WTC11 (cell line): ENCODE measurements at regions not wholly inside any gene's neighbourhood (a gene's known extent, or its start where the extent isn't known, plus 50 kb on each side); places are given as distances from the start of the nearest gene placed in this dataset.

Experiments
- ATAC-seq: fragments of 200-7000 bp; cut with Tn5 transposase; 2 replicates; pipeline ENCODE4 v1.10.0; 2021; ENCODE audit warnings: mild to moderate bottlenecking, moderate library complexity
- CTCF ChIA-PET: fragments of 300-600 bp; sonication (Branson Sonifier 250); formaldehyde crosslinking; loops from one replicate; lab custom pipeline; 2021; ENCODE audit warnings: antibody characterized with exemption; lab: Charles Lee
- POLR2A ChIA-PET: fragments of 350-600 bp; sonication (Branson Sonifier 250); formaldehyde crosslinking; loops from one replicate; lab custom pipeline; 2021; ENCODE audit warnings: antibody characterized with exemption; lab: Charles Lee
- DNase-seq: peaks from one replicate; pipeline ENCODE4 v3.0.0; 2021; ENCODE audit warnings: low spot score
- H3K27ac Mint-ChIP-seq: 2 replicates; pipeline ENCODE4 v1.8.0; 2021; ENCODE audit warnings: mixed read lengths
- H3K27me3 Mint-ChIP-seq: 2 replicates; pipeline ENCODE4 v1.8.0; 2021; ENCODE audit warnings: low read depth, mild to moderate bottlenecking, moderate library complexity, mixed read lengths
- H3K36me3 Mint-ChIP-seq: 2 replicates; pipeline ENCODE4 v1.8.0; 2021; ENCODE audit warnings: mixed read lengths
- H3K4me1 Mint-ChIP-seq: 2 replicates; pipeline ENCODE4 v1.8.0; 2022; ENCODE audit warnings: mixed read lengths
- H3K4me3 Mint-ChIP-seq: 2 replicates; pipeline ENCODE4 v1.8.0; 2021; ENCODE audit warnings: mild to moderate bottlenecking, moderate library complexity, mixed read lengths
- H3K9me3 Mint-ChIP-seq: 2 replicates; pipeline ENCODE4 v1.8.0; 2021; ENCODE audit warnings: mixed read lengths
- ATF2 ChIP-seq: sonication (generic); formaldehyde crosslinking; IDR thresholded peaks from 2 replicates; pipeline ENCODE4 v1.8.1; 2022; ENCODE audit warnings: low read depth, missing genetic modification reagents, borderline replicate concordance
- ATF6 ChIP-seq: sonication (generic); formaldehyde crosslinking; IDR thresholded peaks from 2 replicates; pipeline ENCODE4 v1.8.1; 2023; ENCODE audit warnings: mild to moderate bottlenecking, missing genetic modification reagents
- CREM ChIP-seq: sonication (generic); formaldehyde crosslinking; IDR thresholded peaks from 2 replicates; pipeline ENCODE4 v1.8.1; 2022; ENCODE audit warnings: mild to moderate bottlenecking, missing genetic modification reagents, moderate library complexity
- E2F1 ChIP-seq: sonication (generic); formaldehyde crosslinking; IDR thresholded peaks from 2 replicates; pipeline ENCODE4 v1.8.0; 2022; ENCODE audit warnings: mild to moderate bottlenecking, missing genetic modification reagents
- FOXJ3 ChIP-seq: sonication (generic); formaldehyde crosslinking; IDR thresholded peaks from 2 replicates; pipeline ENCODE4 v1.9.0; 2021; ENCODE audit warnings: missing genetic modification reagents, mild to moderate bottlenecking, borderline replicate concordance
- FOXK1 ChIP-seq: sonication (generic); formaldehyde crosslinking; IDR thresholded peaks from 2 replicates; pipeline ENCODE4 v1.8.0; 2022; ENCODE audit warnings: mild to moderate bottlenecking, moderate library complexity, missing genetic modification reagents
- FOXP1 ChIP-seq: sonication (generic); formaldehyde crosslinking; IDR thresholded peaks from 2 replicates; pipeline ENCODE4 v1.8.0; 2022; ENCODE audit warnings: missing genetic modification reagents, mild to moderate bottlenecking, moderate library complexity, borderline replicate concordance
- GABPB1 ChIP-seq: sonication (generic); formaldehyde crosslinking; IDR thresholded peaks from 2 replicates; pipeline ENCODE4 v1.8.1; 2023; ENCODE audit warnings: mild to moderate bottlenecking, missing genetic modification reagents
- GTF2I ChIP-seq: fragments of 250-450 bp; sonication (Bioruptor Pico); conservative IDR thresholded peaks from 2 replicates; pipeline ENCODE4 v1.4.0; 2021; ENCODE audit warnings: mild to moderate bottlenecking
- IRF2 ChIP-seq: sonication (generic); formaldehyde crosslinking; IDR thresholded peaks from 2 replicates; pipeline ENCODE4 v1.8.0; 2022; ENCODE audit warnings: low read depth, missing genetic modification reagents, borderline replicate concordance
- JUN ChIP-seq: sonication (generic); formaldehyde crosslinking; IDR thresholded peaks from 2 replicates; pipeline ENCODE4 v1.8.0; 2023; ENCODE audit warnings: mild to moderate bottlenecking, missing genetic modification reagents
- MAX ChIP-seq: sonication (generic); formaldehyde crosslinking; IDR thresholded peaks from 2 replicates; pipeline ENCODE4 v1.8.0; 2022; ENCODE audit warnings: mild to moderate bottlenecking, missing genetic modification reagents
- MXD4 ChIP-seq: fragments of 250-450 bp; sonication (Bioruptor Pico); IDR thresholded peaks from 2 replicates; pipeline ENCODE4 v1.8.0; 2021; ENCODE audit warnings: mild to moderate bottlenecking, moderate library complexity, borderline replicate concordance
- MYBL2 ChIP-seq: sonication (generic); formaldehyde crosslinking; IDR thresholded peaks from 2 replicates; pipeline ENCODE4 v1.8.1; 2023; ENCODE audit warnings: mild to moderate bottlenecking, moderate library complexity, missing genetic modification reagents
- NR1H2 ChIP-seq: sonication (generic); formaldehyde crosslinking; IDR thresholded peaks from 2 replicates; pipeline ENCODE4 v1.9.0; 2021; ENCODE audit warnings: mild to moderate bottlenecking, moderate library complexity, missing genetic modification reagents
- NR2C2 ChIP-seq: sonication (generic); formaldehyde crosslinking; IDR thresholded peaks from 2 replicates; pipeline ENCODE4 v1.8.0; 2022; ENCODE audit warnings: mild to moderate bottlenecking, missing genetic modification reagents
- OVOL2 ChIP-seq: fragments of 250-450 bp; sonication (Bioruptor Pico); IDR thresholded peaks from 2 replicates; pipeline ENCODE4 v1.9.0; 2021; ENCODE audit warnings: mild to moderate bottlenecking, borderline replicate concordance
- PREB ChIP-seq: sonication (generic); formaldehyde crosslinking; IDR thresholded peaks from 2 replicates; pipeline ENCODE4 v1.8.1; 2022; ENCODE audit warnings: mild to moderate bottlenecking, missing genetic modification reagents, moderate library complexity, borderline replicate concordance
- TEAD1 ChIP-seq: sonication (generic); formaldehyde crosslinking; IDR thresholded peaks from 2 replicates; pipeline ENCODE4 v1.8.0; 2022; ENCODE audit warnings: mild to moderate bottlenecking, missing genetic modification reagents
- USF2 ChIP-seq: sonication (generic); formaldehyde crosslinking; IDR thresholded peaks from 2 replicates; pipeline ENCODE4 v1.8.1; 2023; ENCODE audit warnings: mild to moderate bottlenecking, missing genetic modification reagents, moderate library complexity
- ZNF138 ChIP-seq: sonication (generic); formaldehyde crosslinking; conservative IDR thresholded peaks from 2 replicates; pipeline ENCODE4 v1.8.1; 2022; ENCODE audit warnings: mild to moderate bottlenecking, moderate library complexity, missing genetic modification reagents
- ZNF219 ChIP-seq: sonication (generic); formaldehyde crosslinking; IDR thresholded peaks from 2 replicates; pipeline ENCODE4 v1.8.0; 2023; ENCODE audit warnings: missing genetic modification reagents, mild to moderate bottlenecking, borderline replicate concordance
- ZNF232 ChIP-seq: sonication (generic); formaldehyde crosslinking; IDR thresholded peaks from 2 replicates; pipeline ENCODE4 v1.8.0; 2022; ENCODE audit warnings: mild to moderate bottlenecking, missing genetic modification reagents
- ZNF317 ChIP-seq: sonication (generic); formaldehyde crosslinking; IDR thresholded peaks from 2 replicates; pipeline ENCODE4 v1.8.1; 2023; ENCODE audit warnings: low read depth, mild to moderate bottlenecking, moderate library complexity, missing genetic modification reagents, borderline replicate concordance

- TF ChIP-seq FOXP1 (CRISPR knock-in tag) = no peak
- no peak for TF ChIP-seq PREB (CRISPR knock-in tag)
- TF ChIP-seq ZNF232 (CRISPR knock-in tag) = no peak
- TF ChIP-seq MAX (CRISPR knock-in tag) = no peak
- TF ChIP-seq, all 79 proteins: peak for 0
These were observed 132.6 kb downstream of the BMP4 start (continued) for GRCh38 chr14:53824061-53824460.

GRCh38 chr14:53814392-53814791 is 142.2 kb downstream of the BMP4 start:
- POLR2A ChIA-PET = no interaction called here
- no peaks in the 10 kb centered on the region; the same call in 1 of the 2 replicates for H3K27me3 Mint-ChIP-seq
- peaks cover 21% of the 10 kb centered on the region for H3K9me3 Mint-ChIP-seq
- H3K4me3 Mint-ChIP-seq = no peak overlapping the region
- no peak for DNase-seq
- H3K27ac Mint-ChIP-seq = no peak overlapping the region
- no peak for TF ChIP-seq MXD4 (CRISPR knock-in tag)
- TF ChIP-seq ZNF138 (CRISPR knock-in tag) = no peak
- no peak for TF ChIP-seq GABPB1 (CRISPR knock-in tag)
- TF ChIP-seq ZNF219 = no peak
- no peak for TF ChIP-seq ATF2 (CRISPR knock-in tag)
- TF ChIP-seq GTF2I (CRISPR knock-in tag) = no peak
- no peak for TF ChIP-seq FOXJ3
- no peak for TF ChIP-seq TEAD1 (CRISPR knock-in tag)
- TF ChIP-seq OVOL2 (CRISPR knock-in tag) = no peak
- TF ChIP-seq ZNF317 (CRISPR knock-in tag) = no peak
- no peak for TF ChIP-seq NR2C2 (CRISPR knock-in tag)
- no peak for TF ChIP-seq FOXK1 (CRISPR knock-in tag)
- no peak for TF ChIP-seq ATF6 (CRISPR knock-in tag)
- no peak for TF ChIP-seq E2F1 (CRISPR knock-in tag)
- no peak for TF ChIP-seq CREM
- TF ChIP-seq USF2 (CRISPR knock-in tag) = no peak
- TF ChIP-seq NR1H2 (CRISPR knock-in tag) = no peak
- TF ChIP-seq JUN (CRISPR knock-in tag) = no peak
- no peak for TF ChIP-seq MYBL2
- TF ChIP-seq IRF2 (CRISPR knock-in tag) = no peak
- H3K36me3 Mint-ChIP-seq = no peaks in the 10 kb centered on the region
- no peaks in the 10 kb centered on the region for H3K4me1 Mint-ChIP-seq
- CTCF ChIA-PET = no interaction called here
- no peak for ATAC-seq
